ENCODE measurements at regions not wholly inside any gene's neighbourhood (a gene's known extent, or its start where the extent isn't known, plus 50 kb on each side); places are given as distances from the start of the nearest gene placed in this dataset.

GRCh38 chr16:63980763-63981162 lies 1141.1 kb downstream of the CDH11 start:
- Histone ChIP-seq H3K4me3 (no peak overlapping the region), H3K36me3 (no peaks in the 10 kb centered on the region), H3K27ac (no peak overlapping the region), H3K9me3 (no peaks in the 10 kb centered on the region), H3K27me3 (no peaks in the 10 kb centered on the region), H3K4me1 (peaks cover 0 to 7% (median 0%) of the 10 kb centered on the region in 3 donors)
- no peak for ATAC-seq
- no peak for DNase-seq
- 69 to 76% methylated on average over 3 of the region's 3 CpGs for WGBS, 2 donors
- intact Hi-C loops (cut with DNase I), result no loop called here
- FAIRE-seq, result no peak
- TF ChIP-seq, protein P1, sequence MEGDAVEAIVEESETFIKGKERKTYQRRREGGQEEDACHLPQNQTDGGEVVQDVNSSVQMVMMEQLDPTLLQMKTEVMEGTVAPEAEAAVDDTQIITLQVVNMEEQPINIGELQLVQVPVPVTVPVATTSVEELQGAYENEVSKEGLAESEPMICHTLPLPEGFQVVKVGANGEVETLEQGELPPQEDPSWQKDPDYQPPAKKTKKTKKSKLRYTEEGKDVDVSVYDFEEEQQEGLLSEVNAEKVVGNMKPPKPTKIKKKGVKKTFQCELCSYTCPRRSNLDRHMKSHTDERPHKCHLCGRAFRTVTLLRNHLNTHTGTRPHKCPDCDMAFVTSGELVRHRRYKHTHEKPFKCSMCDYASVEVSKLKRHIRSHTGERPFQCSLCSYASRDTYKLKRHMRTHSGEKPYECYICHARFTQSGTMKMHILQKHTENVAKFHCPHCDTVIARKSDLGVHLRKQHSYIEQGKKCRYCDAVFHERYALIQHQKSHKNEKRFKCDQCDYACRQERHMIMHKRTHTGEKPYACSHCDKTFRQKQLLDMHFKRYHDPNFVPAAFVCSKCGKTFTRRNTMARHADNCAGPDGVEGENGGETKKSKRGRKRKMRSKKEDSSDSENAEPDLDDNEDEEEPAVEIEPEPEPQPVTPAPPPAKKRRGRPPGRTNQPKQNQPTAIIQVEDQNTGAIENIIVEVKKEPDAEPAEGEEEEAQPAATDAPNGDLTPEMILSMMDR (IDR thresholded peaks at IDR 0.05), result no peak

- FAIRE-seq (no peak), DNase-seq (no peak), ATAC-seq (no peak)
- Histone ChIP-seq H3K4me3 (no peak overlapping the region), H3K9me3 (no peaks in the 10 kb centered on the region), H3K36me3 (no peaks in the 10 kb centered on the region), H3K4me1 (peaks cover 0 to 3% (median 0%) of the 10 kb centered on the region in 3 donors), H3K27me3 (no peaks in the 10 kb centered on the region), H3K27ac (no peak overlapping the region)
- TF ChIP-seq, protein P1 (IDR thresholded peaks at IDR 0.05), result no peak
- intact Hi-C loops (cut with DNase I), result no loop called here
Observed at GRCh38 chr16:63978240-63978639, 1143.6 kb downstream of the CDH11 start.

DNA sequence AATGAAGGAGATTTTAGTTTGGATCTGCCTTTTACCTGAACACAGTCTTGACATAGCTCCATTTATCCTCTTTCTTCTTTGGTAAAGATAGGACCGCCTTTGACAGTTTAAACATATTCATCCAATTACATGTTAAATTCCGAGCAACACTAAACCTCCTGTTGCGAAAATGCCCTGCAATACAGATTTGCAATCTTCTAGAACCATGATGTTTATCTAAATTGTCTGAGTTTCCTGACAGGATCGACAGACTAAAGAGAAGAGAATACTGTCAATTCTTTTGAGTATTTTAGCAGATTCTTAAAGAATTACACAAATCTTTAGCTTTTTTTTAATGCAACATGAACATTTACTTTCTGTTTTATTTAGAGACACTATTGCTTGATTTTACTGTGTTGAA lies 1145.5 kb downstream of the CDH11 start:
- ATAC-seq, result no peak
- WGBS, 2 donors, result 71 to 78% methylated on average over 4 of the region's 4 CpGs

DNA sequence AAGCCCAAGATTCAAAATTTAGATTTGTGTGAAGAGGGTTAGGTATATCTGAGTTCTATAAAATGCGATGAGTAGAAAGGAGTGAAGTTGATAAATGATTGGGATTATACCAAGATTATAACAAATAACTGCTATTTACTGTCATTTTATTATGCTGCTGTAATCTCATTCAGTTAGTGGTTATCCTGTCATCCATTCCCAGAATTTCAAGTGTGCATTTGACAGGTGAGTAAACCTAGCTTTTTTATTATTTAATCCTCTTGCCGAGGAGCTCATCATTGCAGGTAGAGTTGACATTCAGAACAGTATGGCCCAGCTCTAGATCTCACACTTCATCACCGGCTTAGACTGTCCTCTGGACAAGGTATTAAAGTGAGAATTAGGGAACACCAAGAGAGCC lies 1146.2 kb downstream of the CDH11 start:
- DNase-seq, result no peak

More for the DNA sequence above, 1145.5 kb downstream of the CDH11 start:
- TF ChIP-seq, protein P1 (IDR thresholded peaks at IDR 0.05), result no peak
- no peaks in the 10 kb centered on the region for H3K27me3 ChIP-seq
- no peaks in the 10 kb centered on the region for H3K9me3 ChIP-seq
- no peaks in the 10 kb centered on the region for H3K4me1 ChIP-seq
- H3K4me3 ChIP-seq, result no peak overlapping the region
- no peak overlapping the region for H3K27ac ChIP-seq
- no peak for FAIRE-seq
- DNase-seq, result no peak
- H3K36me3 ChIP-seq, result no peaks in the 10 kb centered on the region
- intact Hi-C loops (cut with DNase I), result no loop called here

GRCh38 chr16:63967966-63968365 lies 1153.9 kb downstream of the CDH11 start:
- intact Hi-C loops (cut with DNase I), result no loop called here
- Histone ChIP-seq H3K9me3 (no peaks in the 10 kb centered on the region), H3K27me3 (no peaks in the 10 kb centered on the region), H3K4me1 (no peaks in the 10 kb centered on the region), H3K27ac (no peak overlapping the region), H3K4me3 (no peak overlapping the region), H3K36me3 (no peaks in the 10 kb centered on the region)
- WGBS, 2 donors, result 27 to 28% methylated on average over 1 of the region's 1 CpG
- DNase-seq (no peak), ATAC-seq (no peak), FAIRE-seq (no peak)
- TF ChIP-seq, protein P1 (IDR thresholded peaks at IDR 0.05), result no peak

More for the DNA sequence above, 1146.2 kb downstream of the CDH11 start:
- intact Hi-C loops (cut with DNase I), result no loop called here
- no peak for FAIRE-seq
- no peak for ATAC-seq
- Histone ChIP-seq H3K4me1 (no peaks in the 10 kb centered on the region), H3K4me3 (no peak overlapping the region), H3K27ac (no peak overlapping the region), H3K27me3 (no peaks in the 10 kb centered on the region), H3K9me3 (no peaks in the 10 kb centered on the region), H3K36me3 (no peaks in the 10 kb centered on the region)
- TF ChIP-seq, protein P1 (IDR thresholded peaks at IDR 0.05), result no peak
- WGBS, 2 donors, result 81 to 84% methylated on average over 3 of the region's 3 CpGs

All from pancreas (tissue), 10 donors.